ENCODE measurements at regions not wholly inside any gene's neighbourhood (a gene's known extent, or its start where the extent isn't known, plus 50 kb on each side); places are given as distances from the start of the nearest gene placed in this dataset.

DNA sequence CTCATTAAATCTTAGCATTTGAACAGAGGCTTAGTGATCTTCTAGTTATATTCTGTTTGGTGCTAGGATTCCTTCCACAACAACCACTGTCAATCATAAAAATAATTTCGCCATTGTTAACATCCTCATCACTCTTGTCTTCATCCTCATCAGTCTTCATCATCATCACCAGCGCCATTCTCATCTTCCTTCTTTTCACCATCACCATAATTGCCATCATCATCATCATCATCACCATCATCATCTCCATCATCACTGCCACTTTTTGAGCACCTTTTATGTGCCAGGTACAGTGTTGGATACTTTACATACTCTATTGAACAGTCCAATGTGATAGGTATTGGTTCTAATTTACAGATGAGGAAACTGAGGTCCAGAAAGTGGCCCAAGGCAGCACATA lies 245.7 kb downstream of the PTPRU start:
- Mint-ChIP-seq H3K4me3 (ENCODE audit: unreplicated experiment) (no peak overlapping the region), H3K27ac (ENCODE audit: unreplicated experiment) (no peak overlapping the region), H3K9me3 (ENCODE audit: low read depth) (no peaks in the 10 kb centered on the region), H3K4me1 (ENCODE audit: low read depth) (no peaks in the 10 kb centered on the region), H3K27me3 (ENCODE audit: low read depth) (peaks cover 40% of the 10 kb centered on the region), H3K36me3 (ENCODE audit: low read depth) (peaks cover 1% of the 10 kb centered on the region)
- no peak for DNase-seq (ENCODE audit: low spot score)
- TF ChIP-seq CTCF (IDR thresholded peaks at IDR 0.05): no peak

DNA sequence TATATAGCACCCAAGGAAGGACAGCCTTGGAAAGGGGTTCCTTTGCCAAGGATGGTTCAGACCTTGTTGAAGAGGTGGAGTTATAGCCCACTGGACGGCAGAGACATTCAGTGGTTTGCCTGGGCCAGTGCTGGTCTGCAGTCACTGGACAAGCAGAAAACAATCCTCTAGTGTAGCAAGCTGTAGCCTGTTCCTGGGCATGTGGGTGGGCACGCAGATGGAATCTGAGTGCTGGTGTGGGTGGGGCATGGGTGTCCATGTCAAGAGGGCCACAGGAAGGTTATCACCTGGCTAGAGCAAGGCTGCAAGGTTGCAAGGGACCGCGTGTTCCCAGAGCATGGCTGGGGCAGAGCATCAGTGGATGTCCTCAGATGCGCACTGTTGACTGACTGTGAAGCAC lies 244.7 kb downstream of the PTPRU start:
- Mint-ChIP-seq H3K27me3 (ENCODE audit: low read depth) (peaks cover 44% of the 10 kb centered on the region), H3K4me3 (ENCODE audit: unreplicated experiment) (no peak overlapping the region)

GRCh38 chr1:29478879-29479278 lies 242.6 kb downstream of the PTPRU start:
- H3K4me3 Mint-ChIP-seq (ENCODE audit: unreplicated experiment): no peak overlapping the region
- no peak for DNase-seq (ENCODE audit: low spot score)
- H3K27me3 Mint-ChIP-seq (ENCODE audit: low read depth): peaks cover 59% of the 10 kb centered on the region
- TF ChIP-seq CTCF (IDR thresholded peaks at IDR 0.05): no peak
- no peaks in the 10 kb centered on the region for H3K9me3 Mint-ChIP-seq (ENCODE audit: low read depth)
- H3K36me3 Mint-ChIP-seq (ENCODE audit: low read depth): peaks cover under 1% of the 10 kb centered on the region
- no peaks in the 10 kb centered on the region for H3K4me1 Mint-ChIP-seq (ENCODE audit: low read depth)
- H3K27ac Mint-ChIP-seq (ENCODE audit: unreplicated experiment): no peak overlapping the region

More for the DNA sequence above, 244.7 kb downstream of the PTPRU start:
- DNase-seq (ENCODE audit: low spot score): no peak
- Mint-ChIP-seq H3K4me1 (ENCODE audit: low read depth) (no peaks in the 10 kb centered on the region), H3K9me3 (ENCODE audit: low read depth) (no peaks in the 10 kb centered on the region), H3K27ac (ENCODE audit: unreplicated experiment) (no peak overlapping the region), H3K36me3 (ENCODE audit: low read depth) (peaks cover 1% of the 10 kb centered on the region)
- no peak for TF ChIP-seq CTCF (IDR thresholded peaks at IDR 0.05)

- peaks cover 65% of the 10 kb centered on the region for H3K27me3 Mint-ChIP-seq (ENCODE audit: low read depth)
- no peak for TF ChIP-seq CTCF (IDR thresholded peaks at IDR 0.05)
These were observed 241.9 kb downstream of the PTPRU start for GRCh38 chr1:29478151-29478791.

GRCh38 chr1:29475326-29475725 lies 239.0 kb downstream of the PTPRU start:
- TF ChIP-seq CTCF (IDR thresholded peaks at IDR 0.05): no peak
- no peaks in the 10 kb centered on the region for H3K36me3 Mint-ChIP-seq (ENCODE audit: low read depth)
- no peak for DNase-seq (ENCODE audit: low spot score)
- H3K4me3 Mint-ChIP-seq (ENCODE audit: unreplicated experiment): no peak overlapping the region
- no peak overlapping the region for H3K27ac Mint-ChIP-seq (ENCODE audit: unreplicated experiment)
- H3K4me1 Mint-ChIP-seq (ENCODE audit: low read depth): no peaks in the 10 kb centered on the region
- H3K9me3 Mint-ChIP-seq (ENCODE audit: low read depth): no peaks in the 10 kb centered on the region
- peaks cover 65% of the 10 kb centered on the region for H3K27me3 Mint-ChIP-seq (ENCODE audit: low read depth)

More at GRCh38 chr1:29478151-29478791, 241.9 kb downstream of the PTPRU start:
- H3K36me3 Mint-ChIP-seq (ENCODE audit: low read depth): no peaks in the 10 kb centered on the region
- no peaks in the 10 kb centered on the region for H3K4me1 Mint-ChIP-seq (ENCODE audit: low read depth)
- no peak overlapping the region for H3K27ac Mint-ChIP-seq (ENCODE audit: unreplicated experiment)
- no peak overlapping the region for H3K4me3 Mint-ChIP-seq (ENCODE audit: unreplicated experiment)
- H3K9me3 Mint-ChIP-seq (ENCODE audit: low read depth): no peaks in the 10 kb centered on the region
- DNase-seq (ENCODE audit: low spot score): no peak
